NCI-H2081 treated with DMSO at 0.1 percent for 48 hours (cell line): ENCODE measurements at regions not wholly inside any gene's neighbourhood (a gene's known extent, or its start where the extent isn't known, plus 50 kb on each side); places are given as distances from the start of the nearest gene placed in this dataset.
"Not testable (repeated sequence)": the region's sequence is repeated elsewhere in the genome, so short reads cannot be mapped to it uniquely, and the experiment has no call there.

ENCODE experiments used
- DNase-seq: peaks from one replicate; lab custom pipeline; 2025; lab: John Stamatoyannopoulos, UW

GRCh38 chr2:8344144-8345097, 337.4 kb upstream of the ID2 start:
- DNase-seq: no peak

GRCh38 chr2:8345200-8345599, 336.7 kb upstream of the ID2 start:
- DNase-seq: no peak

GRCh38 chr2:8346208-8346607, 335.6 kb upstream of the ID2 start:
- no peak for DNase-seq

GRCh38 chr2:8346706-8347430, 335.0 kb upstream of the ID2 start:
- no peak for DNase-seq

- DNase-seq: not testable (repeated sequence)
Observed at GRCh38 chr2:8348911-8349310, 332.9 kb upstream of the ID2 start.

GRCh38 chr2:8352296-8352695, 329.6 kb upstream of the ID2 start:
- no peak for DNase-seq

- no peak for DNase-seq
Observed at GRCh38 chr2:8352989-8353388, 328.9 kb upstream of the ID2 start.

- no peak for DNase-seq
Observed at GRCh38 chr2:8355102-8355859, 326.6 kb upstream of the ID2 start.

- DNase-seq: no peak
Observed at GRCh38 chr2:8357738-8358518, 323.9 kb upstream of the ID2 start.

- no peak for DNase-seq
Observed at GRCh38 chr2:8361930-8362329, 319.9 kb upstream of the ID2 start.

- DNase-seq: no peak
Observed at GRCh38 chr2:8363161-8363560, 318.7 kb upstream of the ID2 start.

GRCh38 chr2:8364668-8365067, 317.2 kb upstream of the ID2 start:
- DNase-seq: no peak

GRCh38 chr2:8365331-8365910, 316.4 kb upstream of the ID2 start:
- no peak for DNase-seq

GRCh38 chr2:8367833-8368232, 314.0 kb upstream of the ID2 start:
- DNase-seq: no peak

GRCh38 chr2:8368463-8368862, 313.4 kb upstream of the ID2 start:
- no peak for DNase-seq

- DNase-seq: no peak
Observed at GRCh38 chr2:8369522-8369921, 312.3 kb upstream of the ID2 start.

- no peak for DNase-seq
Observed at GRCh38 chr2:8370258-8370802, 311.5 kb upstream of the ID2 start.

- DNase-seq: no peak
Observed at GRCh38 chr2:8371653-8372052, 310.2 kb upstream of the ID2 start.

GRCh38 chr2:8374782-8375181, 307.1 kb upstream of the ID2 start:
- no peak for DNase-seq

- no peak for DNase-seq
Observed at GRCh38 chr2:8376603-8377410, 305.0 kb upstream of the ID2 start.
